ENCODE measurements at regions not wholly inside any gene's neighbourhood (a gene's known extent, or its start where the extent isn't known, plus 50 kb on each side); places are given as distances from the start of the nearest gene placed in this dataset.

- Histone ChIP-seq H3K4me3 (ENCODE audit: low read depth in 2 of 2, low read length in 1 of 2) (no peak overlapping the region), H4K20me1 (ENCODE audit: insufficient read depth) (no peaks in the 10 kb centered on the region), H3K9me3 (no peaks in the 10 kb centered on the region), H3K36me3 (replicated peaks in 1 of 2; ENCODE audit: control insufficient read depth in 1 of 2, insufficient read depth in 2 of 2, low read length in 1 of 2) (no peaks in the 10 kb centered on the region), H3K9me2 (no peaks in the 10 kb centered on the region), H3K27ac (ENCODE audit: low read depth in 2 of 2, low read length in 1 of 2) (no peak overlapping the region), H3K4me1 (ENCODE audit: control insufficient read depth in 1 of 2, insufficient read depth in 2 of 2, low read depth in 1 of 2, low read length in 1 of 2) (no peaks in the 10 kb centered on the region), H3K79me2 (ENCODE audit: insufficient read depth) (no peaks in the 10 kb centered on the region), H3F3A (replicated peaks; ENCODE audit: insufficient read depth) (no peaks in the 10 kb centered on the region), H3K4me2 (no peak overlapping the region), H3K9ac (no peak overlapping the region), H3K27me3 (ENCODE audit: insufficient read depth) (no peaks in the 10 kb centered on the region), H2AFZ (ENCODE audit: low read depth) (no peak overlapping the region)
- TF ChIP-seq USF1 (IDR thresholded peaks at IDR 0.05; ENCODE audit: borderline replicate concordance, low read depth) (no peak), EZH2phosphoT487 (IDR thresholded peaks at IDR 0.05; ENCODE audit: borderline replicate concordance, low read depth) (no peak), SMC3 (IDR thresholded peaks at IDR 0.05; ENCODE audit: low read depth, low read length) (no peak), CTCF (IDR thresholded peaks at IDR 0.05) (no peak)
- 43% methylated on average over 3 of the region's 3 CpGs for WGBS (ENCODE audit: low lambda C conversion rate)
- DNase-seq, result no peak
- ChIA-PET POLR2A (no interaction called here), CTCF (no interaction called here)
Observed at GRCh38 chr6:16042751-16043150, 86.1 kb upstream of the MYLIP start.

- H3K9me3 ChIP-seq, result no peaks in the 10 kb centered on the region
- 64% methylated on average over 2 of the region's 2 CpGs for WGBS (ENCODE audit: low lambda C conversion rate)
- H3K4me1 ChIP-seq (ENCODE audit: control insufficient read depth in 1 of 2, insufficient read depth in 2 of 2, low read depth in 1 of 2, low read length in 1 of 2), result no peaks in the 10 kb centered on the region
- no peaks in the 10 kb centered on the region for H3K79me2 ChIP-seq (ENCODE audit: insufficient read depth)
- H2AFZ ChIP-seq (ENCODE audit: low read depth), result no peak overlapping the region
- TF ChIP-seq PBX3 (IDR thresholded peaks at IDR 0.05) (no peak), SIN3A (IDR thresholded peaks at IDR 0.05; ENCODE audit: borderline replicate concordance, low read depth, low read length) (no peak), MAX (IDR thresholded peaks at IDR 0.05; ENCODE audit: low read depth) (no peak), CTCF (IDR thresholded peaks at IDR 0.05) (no peak), CHD2 (IDR thresholded peaks at IDR 0.05; ENCODE audit: low read length, partially characterized antibody) (no peak), USF1 (IDR thresholded peaks at IDR 0.05; ENCODE audit: borderline replicate concordance, low read depth) (no peak), FOSL2 (IDR thresholded peaks at IDR 0.05; ENCODE audit: borderline replicate concordance, low read depth) (no peak), POLR2AphosphoS5 (IDR thresholded peaks at IDR 0.05; ENCODE audit: low read depth, low read length) (no peak), RAD21 (IDR thresholded peaks at IDR 0.05; ENCODE audit: low read length) (no peak), TCF12 (IDR thresholded peaks at IDR 0.05) (no peak), TAF1 (IDR thresholded peaks at IDR 0.05; ENCODE audit: borderline replicate concordance, low read depth, low read length) (no peak), RCOR1 (IDR thresholded peaks at IDR 0.05; ENCODE audit: low read length) (no peak), GATA2 (CRISPR knock-in tag; IDR thresholded peaks at IDR 0.05) (no peak), MEF2A (IDR thresholded peaks at IDR 0.05; ENCODE audit: borderline replicate concordance, low read depth) (no peak), REST (IDR thresholded peaks at IDR 0.05; ENCODE audit: low read depth, low read length) (no peak)
- no peaks in the 10 kb centered on the region for H3K27me3 ChIP-seq (ENCODE audit: insufficient read depth)
- H3K4me2 ChIP-seq, result no peak overlapping the region
- H4K20me1 ChIP-seq (ENCODE audit: insufficient read depth), result no peaks in the 10 kb centered on the region
- no peak for DNase-seq
- H3K27ac ChIP-seq (ENCODE audit: low read depth in 2 of 2, low read length in 1 of 2), result no peak overlapping the region
- POLR2A ChIA-PET, result no interaction called here
- no peaks in the 10 kb centered on the region for H3F3A ChIP-seq (replicated peaks; ENCODE audit: insufficient read depth)
- H3K9me2 ChIP-seq, result no peaks in the 10 kb centered on the region
- H3K4me3 ChIP-seq (ENCODE audit: low read depth in 2 of 2, low read length in 1 of 2), result no peak overlapping the region
- CTCF ChIA-PET, result no interaction called here
- H3K36me3 ChIP-seq (replicated peaks in 1 of 2; ENCODE audit: control insufficient read depth in 1 of 2, insufficient read depth in 2 of 2, low read length in 1 of 2), result no peaks in the 10 kb centered on the region
- no peak overlapping the region for H3K9ac ChIP-seq
Observed at GRCh38 chr6:16041327-16041726, 87.6 kb upstream of the MYLIP start.
